OCI-LY1 (cell line): ENCODE measurements at regions not wholly inside any gene's neighbourhood (a gene's known extent, or its start where the extent isn't known, plus 50 kb on each side); places are given as distances from the start of the nearest gene placed in this dataset.

Source experiments
- H2AFZ ChIP-seq: fragments of 200-600 bp; sonication (generic), shearing (Covaris generic); 2 replicates; pipeline ENCODE4 v1.6.0; 2014; ENCODE audit warnings: antibody characterized with exemption, mild to moderate bottlenecking, low read length
- H3F3A ChIP-seq: fragments of 200-600 bp; sonication (generic), shearing (Covaris generic); 2 replicates; pipeline ENCODE4 v1.6.0; 2014; ENCODE audit warnings: mild to moderate bottlenecking, antibody characterized with exemption, low read length, moderate library complexity; ENCODE audit not compliant: insufficient read depth
- H3K27ac ChIP-seq: fragments of 200-600 bp; sonication (generic); 2 replicates; pipeline ENCODE4 v1.5.1; 2014; ENCODE audit warnings: low read length, mixed run types, mild to moderate bottlenecking, low read depth; ENCODE audit not compliant: poor library complexity, severe bottlenecking
- H3K27me3 ChIP-seq: fragments of 200-600 bp; sonication (generic); 2 replicates; pipeline ENCODE4 v1.6.0; 2014; ENCODE audit warnings: antibody characterized with exemption, mild to moderate bottlenecking, low read length, moderate library complexity; ENCODE audit not compliant: insufficient read depth
- H3K36me3 ChIP-seq: fragments of 200-600 bp; sonication (generic); 2 replicates; pipeline ENCODE4 v1.6.1; 2014; ENCODE audit warnings: mild to moderate bottlenecking, antibody characterized with exemption, low read length, moderate library complexity, mixed read lengths; ENCODE audit not compliant: insufficient read depth
- H3K4me1 ChIP-seq: fragments of 200-600 bp; sonication (generic); 2 replicates; pipeline ENCODE4 v1.5.1; 2014; ENCODE audit warnings: mild to moderate bottlenecking, low read length, moderate library complexity; ENCODE audit not compliant: insufficient read depth, severe bottlenecking
- H3K4me2 ChIP-seq: fragments of 200-600 bp; sonication (generic), shearing (Covaris generic); 2 replicates; pipeline ENCODE4 v1.6.1; 2014; ENCODE audit warnings: low read length
- H3K4me3 ChIP-seq: fragments of 200-600 bp; sonication (generic); 2 replicates; pipeline ENCODE4 v1.5.1; 2014; ENCODE audit warnings: low read length, low read depth, mild to moderate bottlenecking, mixed read lengths; ENCODE audit not compliant: poor library complexity, severe bottlenecking
- H3K79me2 ChIP-seq: fragments of 200-600 bp; shearing (Covaris generic); 2 replicates; pipeline ENCODE4 v1.6.1; 2016; ENCODE audit warnings: mixed run types, low read length, mixed read lengths; ENCODE audit not compliant: insufficient read depth
- H3K9ac ChIP-seq: fragments of 200-600 bp; sonication (generic), shearing (Covaris generic); 2 replicates; pipeline ENCODE4 v1.6.1; 2014; ENCODE audit warnings: mild to moderate bottlenecking, low read length, mixed read lengths
- H3K9me2 ChIP-seq: fragments of 200-600 bp; sonication (generic), shearing (Covaris generic); 2 replicates; pipeline ENCODE4 v1.6.1; 2014; ENCODE audit warnings: low read depth, mild to moderate bottlenecking, low read length, mixed read lengths
- H3K9me3 ChIP-seq: fragments of 200-600 bp; shearing (Covaris generic); 2 replicates; pipeline ENCODE4 v1.6.1; 2014; ENCODE audit warnings: low read length, mixed read lengths
- H4K20me1 ChIP-seq: fragments of 200-600 bp; sonication (generic), shearing (Covaris generic); 2 replicates; pipeline ENCODE4 v1.6.0; 2016; ENCODE audit warnings: mild to moderate bottlenecking, low read length; ENCODE audit not compliant: insufficient read depth
- EZH2 ChIP-seq: fragments of 200-600 bp; sonication (generic), shearing (Covaris generic); IDR thresholded peaks from 2 replicates; pipeline ENCODE4 v1.8.0; 2017; ENCODE audit warnings: borderline replicate concordance, mixed run types, mild to moderate bottlenecking, antibody characterized with exemption, low read length, moderate library complexity, mixed read lengths
- TF ChIP-seq, protein P1 (sequence below): fragments of 200-600 bp; sonication (generic), shearing (Covaris generic); IDR thresholded peaks from 2 replicates; pipeline ENCODE4 v1.5.1; 2017; ENCODE audit warnings: mild to moderate bottlenecking, antibody characterized with exemption, low read length, moderate library complexity, mixed read lengths

DNA sequence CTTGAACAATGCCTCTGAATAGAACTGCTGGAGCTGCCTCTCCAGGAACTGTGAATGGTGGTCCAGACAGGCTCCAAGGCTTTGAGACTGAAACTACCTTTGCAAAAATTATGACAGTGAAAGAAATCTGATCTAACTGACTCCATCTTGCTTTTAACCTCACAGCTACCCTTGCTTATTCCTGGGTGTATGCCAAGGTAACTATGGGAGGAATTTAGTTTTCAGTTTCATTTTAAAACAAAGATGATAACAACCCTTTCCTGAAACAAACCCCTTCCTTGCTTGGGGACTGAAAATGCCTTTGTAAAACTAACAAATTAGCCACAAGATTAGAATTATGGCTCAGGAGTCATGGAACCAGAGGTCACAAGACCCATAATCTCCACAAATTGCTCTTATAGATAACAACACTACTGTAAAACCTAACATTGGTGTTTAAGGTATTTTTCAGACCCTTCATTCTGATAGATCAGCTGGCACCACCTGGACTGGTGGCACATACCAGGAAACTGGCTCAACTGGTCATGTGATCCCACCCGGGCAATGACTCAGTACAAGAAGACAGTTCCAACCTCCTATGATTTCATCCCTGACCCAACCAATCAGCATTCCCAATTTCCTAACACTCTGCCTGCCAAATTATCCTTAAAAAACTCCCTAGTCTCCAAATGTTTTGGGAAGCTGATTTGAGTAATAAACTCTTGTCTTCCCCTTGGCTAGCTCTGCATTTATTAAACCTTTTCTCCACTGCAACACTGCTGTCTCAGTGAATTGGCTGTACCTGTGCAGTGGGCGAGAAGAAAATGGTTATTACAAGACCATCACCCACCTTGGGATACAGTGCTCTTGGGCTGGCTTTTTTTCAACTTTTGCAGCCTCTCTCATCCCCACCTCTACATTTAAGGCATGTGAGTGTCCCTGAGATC lies 608.1 kb downstream of the TYW1 start:
- Histone ChIP-seq H3K27me3 (no peaks in the 10 kb centered on the region), H3K79me2 (no peaks in the 10 kb centered on the region), H3K27ac (no peak overlapping the region), H3K4me1 (no peaks in the 10 kb centered on the region), H2AFZ (no peak overlapping the region), H3F3A (no peaks in the 10 kb centered on the region), H4K20me1 (no peaks in the 10 kb centered on the region), H3K9me3 (no peaks in the 10 kb centered on the region), H3K4me3 (no peak overlapping the region), H3K9ac (no peak overlapping the region), H3K9me2 (no peaks in the 10 kb centered on the region), H3K4me2 (no peak overlapping the region), H3K36me3 (no peaks in the 10 kb centered on the region)
- TF ChIP-seq EZH2, result no peak
- TF ChIP-seq, protein P1, sequence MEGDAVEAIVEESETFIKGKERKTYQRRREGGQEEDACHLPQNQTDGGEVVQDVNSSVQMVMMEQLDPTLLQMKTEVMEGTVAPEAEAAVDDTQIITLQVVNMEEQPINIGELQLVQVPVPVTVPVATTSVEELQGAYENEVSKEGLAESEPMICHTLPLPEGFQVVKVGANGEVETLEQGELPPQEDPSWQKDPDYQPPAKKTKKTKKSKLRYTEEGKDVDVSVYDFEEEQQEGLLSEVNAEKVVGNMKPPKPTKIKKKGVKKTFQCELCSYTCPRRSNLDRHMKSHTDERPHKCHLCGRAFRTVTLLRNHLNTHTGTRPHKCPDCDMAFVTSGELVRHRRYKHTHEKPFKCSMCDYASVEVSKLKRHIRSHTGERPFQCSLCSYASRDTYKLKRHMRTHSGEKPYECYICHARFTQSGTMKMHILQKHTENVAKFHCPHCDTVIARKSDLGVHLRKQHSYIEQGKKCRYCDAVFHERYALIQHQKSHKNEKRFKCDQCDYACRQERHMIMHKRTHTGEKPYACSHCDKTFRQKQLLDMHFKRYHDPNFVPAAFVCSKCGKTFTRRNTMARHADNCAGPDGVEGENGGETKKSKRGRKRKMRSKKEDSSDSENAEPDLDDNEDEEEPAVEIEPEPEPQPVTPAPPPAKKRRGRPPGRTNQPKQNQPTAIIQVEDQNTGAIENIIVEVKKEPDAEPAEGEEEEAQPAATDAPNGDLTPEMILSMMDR, result no peak

DNA sequence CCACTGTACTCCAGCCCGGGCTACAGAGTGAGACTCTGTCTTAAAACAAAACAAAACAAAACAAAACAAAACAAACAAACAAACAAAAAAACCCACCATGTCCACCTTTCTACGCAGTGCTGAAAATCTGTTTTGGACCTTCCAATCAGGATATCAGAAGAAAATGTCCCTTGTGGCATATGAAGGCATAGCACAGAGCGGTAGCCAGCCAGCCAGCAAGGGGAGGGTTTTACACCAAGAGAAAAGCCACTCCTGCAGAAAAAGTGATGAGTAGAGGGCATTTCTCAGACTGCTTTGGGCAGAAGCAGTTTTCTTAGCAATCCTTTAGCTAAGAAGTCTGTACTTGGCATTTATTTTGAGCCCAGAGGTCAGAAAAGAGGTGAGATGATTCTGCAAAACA lies 612.2 kb downstream of the TYW1 start:
- Histone ChIP-seq H3K36me3 (no peaks in the 10 kb centered on the region; the same call in 1 of the 2 replicates), H3K9ac (no peak overlapping the region), H3F3A (no peaks in the 10 kb centered on the region), H2AFZ (no peak overlapping the region), H3K4me3 (no peak overlapping the region), H4K20me1 (no peaks in the 10 kb centered on the region), H3K9me2 (no peaks in the 10 kb centered on the region), H3K27ac (no peak overlapping the region), H3K4me2 (no peak overlapping the region), H3K79me2 (no peaks in the 10 kb centered on the region), H3K9me3 (peaks cover 5% of the 10 kb centered on the region; the same call in 1 of the 2 replicates), H3K4me1 (no peaks in the 10 kb centered on the region), H3K27me3 (peaks cover 5% of the 10 kb centered on the region; the same call in 1 of the 2 replicates)
- TF ChIP-seq, protein P1, result no peak; the same call in 1 of the 2 replicates
- no peak for TF ChIP-seq EZH2

- no peak overlapping the region for H3K27ac ChIP-seq
- H3K36me3 ChIP-seq, result no peaks in the 10 kb centered on the region; the same call in 1 of the 2 replicates
- H3K9me2 ChIP-seq, result no peaks in the 10 kb centered on the region
- no peak overlapping the region for H3K4me2 ChIP-seq
- peaks cover 5% of the 10 kb centered on the region; the same call in 1 of the 2 replicates for H3K27me3 ChIP-seq
- no peaks in the 10 kb centered on the region for H3F3A ChIP-seq
- H3K4me3 ChIP-seq, result no peak overlapping the region
- TF ChIP-seq EZH2, result no peak
- TF ChIP-seq, protein P1, result no peak
- H3K9ac ChIP-seq, result no peak overlapping the region
- no peaks in the 10 kb centered on the region for H3K79me2 ChIP-seq
- no peaks in the 10 kb centered on the region for H4K20me1 ChIP-seq
- no peak overlapping the region for H2AFZ ChIP-seq
- H3K9me3 ChIP-seq, result peaks cover 5% of the 10 kb centered on the region; the same call in 1 of the 2 replicates
- H3K4me1 ChIP-seq, result no peaks in the 10 kb centered on the region
Observed at GRCh38 chr7:67610897-67611296, 614.3 kb downstream of the TYW1 start.
